Cardiac fibroblast (primary cell): ENCODE measurements at regions not wholly inside any gene's neighbourhood (a gene's known extent, or its start where the extent isn't known, plus 50 kb on each side); places are given as distances from the start of the nearest gene placed in this dataset.
A peak's percentile ranks its signal among the peaks of the same experiment; 100 is the strongest.

ENCODE experiments used
- DNase-seq, 2 donors: peaks; one replicate each; pipeline versions ENCODE4 v3.0.0 to v3.0.0-alpha.2; 2010; ENCODE audit warnings: low read depth in 2 of 2
- H3K4me3 ChIP-seq, 2 donors: replicated peaks in 1 of 2; 1 replicate in 1 of 2; 2 replicates in 1 of 2; pipeline ENCODE4 v1.5.1; 2011; ENCODE audit warnings: low read depth in 2 of 2, low read length in 2 of 2, mild to moderate bottlenecking in 2 of 2, moderate library complexity in 1 of 2
- TF ChIP-seq, protein P1 (sequence below): IDR thresholded peaks from one replicate; pipeline ENCODE4 v1.5.1; 2011; ENCODE audit warnings: low read depth, mild to moderate bottlenecking, low read length, inconsistent platforms

DNA sequence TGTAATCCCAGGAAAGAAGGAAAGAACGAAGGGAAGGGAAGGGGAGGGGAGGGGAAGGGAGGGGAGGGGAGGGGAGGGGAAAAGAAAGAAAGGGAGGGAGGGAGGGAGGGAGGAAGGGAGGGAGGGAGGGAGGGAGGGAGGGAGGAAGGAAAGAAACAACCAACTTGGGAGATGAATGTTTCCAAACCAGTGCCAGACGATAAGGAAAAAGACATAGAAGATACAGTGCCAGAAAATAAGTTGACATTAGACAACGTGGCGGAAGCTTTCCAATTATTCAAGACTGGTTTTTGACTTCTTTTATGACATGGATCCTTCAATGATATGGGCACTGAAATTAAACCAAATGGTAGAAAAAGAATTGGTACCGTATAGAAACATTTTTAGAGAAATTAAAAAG lies 181.2 kb upstream of the POU5F2 start:
- TF ChIP-seq, protein P1, sequence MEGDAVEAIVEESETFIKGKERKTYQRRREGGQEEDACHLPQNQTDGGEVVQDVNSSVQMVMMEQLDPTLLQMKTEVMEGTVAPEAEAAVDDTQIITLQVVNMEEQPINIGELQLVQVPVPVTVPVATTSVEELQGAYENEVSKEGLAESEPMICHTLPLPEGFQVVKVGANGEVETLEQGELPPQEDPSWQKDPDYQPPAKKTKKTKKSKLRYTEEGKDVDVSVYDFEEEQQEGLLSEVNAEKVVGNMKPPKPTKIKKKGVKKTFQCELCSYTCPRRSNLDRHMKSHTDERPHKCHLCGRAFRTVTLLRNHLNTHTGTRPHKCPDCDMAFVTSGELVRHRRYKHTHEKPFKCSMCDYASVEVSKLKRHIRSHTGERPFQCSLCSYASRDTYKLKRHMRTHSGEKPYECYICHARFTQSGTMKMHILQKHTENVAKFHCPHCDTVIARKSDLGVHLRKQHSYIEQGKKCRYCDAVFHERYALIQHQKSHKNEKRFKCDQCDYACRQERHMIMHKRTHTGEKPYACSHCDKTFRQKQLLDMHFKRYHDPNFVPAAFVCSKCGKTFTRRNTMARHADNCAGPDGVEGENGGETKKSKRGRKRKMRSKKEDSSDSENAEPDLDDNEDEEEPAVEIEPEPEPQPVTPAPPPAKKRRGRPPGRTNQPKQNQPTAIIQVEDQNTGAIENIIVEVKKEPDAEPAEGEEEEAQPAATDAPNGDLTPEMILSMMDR = no peak
- no peak for DNase-seq
- no peak overlapping the region for H3K4me3 ChIP-seq

DNA sequence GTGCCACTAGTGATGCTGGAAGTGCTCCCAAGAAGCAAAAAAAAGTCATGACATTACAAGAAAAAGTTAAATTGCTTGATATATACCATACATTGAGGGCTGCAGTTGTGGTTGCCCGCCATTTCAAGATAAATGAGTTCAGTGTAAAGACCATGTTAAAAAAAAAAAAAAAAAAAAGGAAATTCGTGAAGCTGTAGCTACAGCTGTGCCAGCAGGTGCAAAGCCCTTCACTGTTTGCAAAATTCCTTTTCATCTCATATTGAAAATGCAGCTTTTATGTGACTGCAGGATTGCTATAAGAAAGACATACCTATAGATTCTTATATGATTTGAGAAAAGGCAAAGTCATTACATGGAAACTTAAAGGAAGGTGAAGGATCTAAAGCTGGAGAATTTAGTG lies 179.6 kb upstream of the POU5F2 start:
- TF ChIP-seq, protein P1 = no peak
- H3K4me3 ChIP-seq = no peak overlapping the region
- no peak for DNase-seq

DNA sequence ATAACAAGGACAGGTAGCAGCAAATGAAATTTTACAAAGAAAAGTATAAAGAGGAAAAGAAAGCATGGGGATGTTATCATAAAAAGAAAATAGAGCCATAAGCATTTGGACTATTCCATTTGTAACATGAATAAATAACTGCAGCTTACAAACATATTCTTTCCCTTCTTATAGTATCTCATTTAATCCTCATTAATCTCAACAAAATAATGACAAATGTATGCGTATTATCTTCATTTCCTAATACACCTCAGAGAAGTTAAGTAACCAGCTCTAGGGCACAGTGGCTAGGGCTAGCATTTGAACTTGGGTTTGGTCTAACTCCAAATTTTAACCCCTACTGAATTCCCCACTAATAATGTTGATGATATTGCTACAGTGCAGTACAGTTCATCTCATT lies 175.5 kb upstream of the POU5F2 start:
- H3K4me3 ChIP-seq = no peak overlapping the region
- no peak for DNase-seq
- TF ChIP-seq, protein P1 = no peak

DNA sequence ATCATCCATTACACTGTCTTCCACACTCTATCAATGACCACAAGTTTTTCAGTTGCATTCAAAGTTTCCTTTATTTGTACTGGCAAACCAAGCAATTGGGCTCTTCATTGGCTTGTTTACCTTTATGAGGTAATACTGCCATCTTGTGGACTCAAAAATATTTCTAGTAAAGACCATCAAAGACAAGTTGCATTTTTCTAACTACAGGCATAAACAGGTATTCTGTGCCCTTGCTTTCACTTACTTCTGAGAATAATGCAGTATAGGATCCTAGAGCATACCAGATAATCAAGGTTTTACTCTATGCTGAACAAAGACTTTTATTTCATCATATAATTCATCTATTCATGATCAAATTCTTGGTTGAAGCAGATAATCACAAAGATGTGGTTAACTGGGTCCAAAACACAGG lies 173.7 kb upstream of the POU5F2 start:
- DNase-seq = peak; percentile 74 to 82
- no peak overlapping the region for H3K4me3 ChIP-seq
- TF ChIP-seq, protein P1 = peak; percentile 48

DNA sequence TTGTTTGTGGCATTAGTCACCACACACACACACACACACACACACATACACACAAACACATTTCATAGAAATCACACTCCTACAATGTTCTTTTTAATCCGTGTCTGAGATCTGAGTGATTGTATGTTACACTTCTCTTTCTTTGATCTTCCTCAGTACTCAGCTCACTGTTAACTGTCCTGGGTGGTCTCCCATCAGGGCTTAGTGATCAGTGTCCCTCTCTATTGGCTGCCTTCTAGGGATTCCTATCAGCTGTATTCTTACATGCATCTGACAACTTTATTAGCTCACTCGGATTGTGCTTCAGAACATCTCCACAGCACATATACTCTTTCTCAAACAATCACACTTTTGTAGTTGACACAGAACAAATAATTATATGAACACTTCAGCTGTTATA lies 170.2 kb upstream of the POU5F2 start:
- DNase-seq = peak in 1 of 2 donors; percentile 15
- TF ChIP-seq, protein P1 = no peak

DNA sequence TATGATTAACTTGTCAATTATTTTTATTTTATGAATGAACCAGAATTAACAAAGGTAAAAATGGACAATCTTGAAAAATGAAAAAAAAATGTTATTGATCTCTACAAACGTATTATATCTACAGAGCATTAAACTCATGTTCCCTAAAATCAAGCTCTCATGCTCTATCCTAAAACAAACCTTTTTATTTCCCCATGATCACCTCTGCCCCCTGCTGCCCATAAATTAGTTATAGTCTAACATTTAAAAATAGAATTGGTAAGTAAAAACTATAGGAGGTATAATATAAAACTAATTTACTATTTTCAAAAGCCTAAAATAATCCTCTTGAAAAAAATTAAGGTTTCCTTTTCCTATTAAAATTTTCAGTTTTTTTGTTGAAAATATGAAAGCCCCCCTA lies 168.0 kb upstream of the POU5F2 start:
- DNase-seq = peak; percentile 45 to 49
- no peak overlapping the region for H3K4me3 ChIP-seq
- TF ChIP-seq, protein P1 = peak; percentile 17

More for the DNA sequence above, 170.2 kb upstream of the POU5F2 start:
- H3K4me3 ChIP-seq = no peak overlapping the region

DNA sequence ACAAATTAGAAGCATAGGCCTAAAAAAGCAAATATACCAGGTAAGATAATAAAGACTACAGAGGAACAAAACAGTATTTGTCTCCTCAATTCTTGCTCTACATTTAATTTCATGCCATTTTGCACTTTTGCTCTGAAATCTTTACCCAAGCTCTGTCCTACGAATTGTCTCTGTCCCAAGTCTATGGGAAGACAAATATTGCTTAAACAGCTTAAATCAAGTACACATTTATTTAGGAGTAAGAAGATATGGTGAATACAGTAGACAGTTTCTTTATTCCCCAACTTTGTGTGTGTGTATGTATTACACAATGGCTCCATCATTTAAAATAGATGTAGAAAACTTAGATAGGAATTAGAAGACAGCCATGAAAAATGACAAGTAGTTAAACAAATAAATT lies 163.5 kb upstream of the POU5F2 start:
- TF ChIP-seq, protein P1 = no peak
- no peak for DNase-seq
- no peak overlapping the region for H3K4me3 ChIP-seq
